HG03196 (cell line): ENCODE measurements at regions not wholly inside any gene's neighbourhood (a gene's known extent, or its start where the extent isn't known, plus 50 kb on each side); places are given as distances from the start of the nearest gene placed in this dataset.

Experiments
- ATAC-seq: cut with Tn5 transposase; IDR thresholded peaks from one replicate; pipeline ENCODE4 v1.9.1; 2021; ENCODE audit not compliant: unreplicated experiment

DNA sequence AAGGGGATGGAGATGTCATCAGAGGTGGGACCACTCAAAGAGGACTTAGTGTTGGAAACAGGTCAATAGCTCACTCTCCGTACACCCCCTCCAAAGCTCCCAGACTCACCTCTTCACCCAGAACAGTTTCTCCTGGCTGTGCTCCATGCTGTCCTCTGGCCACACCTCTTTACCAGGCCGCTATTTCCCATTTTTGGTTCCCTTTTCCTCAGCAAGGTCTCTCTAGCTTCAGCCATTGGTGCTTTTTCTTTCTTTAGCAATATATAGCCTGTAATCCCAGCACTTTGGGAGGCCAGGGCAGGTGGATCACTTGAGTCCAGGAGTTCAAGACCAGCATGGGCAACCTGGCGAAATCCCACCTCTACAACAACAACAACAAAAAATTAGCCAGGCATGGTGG is 123.6 kb upstream of the SMAD3 start:
- ATAC-seq, result no peak

DNA sequence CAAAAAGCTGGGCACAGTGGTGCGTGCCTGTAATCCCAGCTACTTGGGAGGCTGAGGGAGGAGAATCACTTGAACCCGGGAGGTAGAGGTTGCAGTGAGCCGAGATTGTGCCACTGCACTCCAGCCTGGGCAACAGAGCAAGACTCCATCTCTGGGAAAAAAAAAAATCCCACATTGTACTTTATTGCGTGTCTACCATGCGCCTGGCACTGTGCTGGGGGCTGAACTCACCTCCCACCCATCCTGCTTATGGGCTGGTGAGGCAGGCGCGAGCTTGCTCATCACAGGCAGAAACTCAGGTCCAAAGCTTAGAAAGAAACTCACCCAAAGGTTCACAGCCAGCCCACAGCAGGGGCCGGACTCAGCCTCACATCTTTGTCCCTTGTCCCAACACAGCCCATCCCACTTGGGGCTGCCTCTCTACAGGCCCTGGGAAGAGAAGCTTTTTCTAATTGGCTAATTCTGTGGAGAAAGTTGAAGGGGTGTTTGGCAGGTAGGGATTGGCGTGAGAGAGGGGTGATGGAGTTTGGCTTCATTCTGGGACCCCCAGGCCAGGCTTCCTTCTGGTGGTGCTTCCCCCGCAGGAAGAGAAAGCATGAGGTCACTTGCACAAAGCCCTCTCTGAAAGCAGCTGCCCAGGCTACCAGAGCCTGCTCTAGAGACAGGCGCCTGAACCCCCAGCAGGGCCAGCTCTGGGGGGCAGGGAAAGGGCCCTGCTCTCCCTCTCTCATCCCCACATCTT is 122.6 kb upstream of the SMAD3 start:
- no peak for ATAC-seq

DNA sequence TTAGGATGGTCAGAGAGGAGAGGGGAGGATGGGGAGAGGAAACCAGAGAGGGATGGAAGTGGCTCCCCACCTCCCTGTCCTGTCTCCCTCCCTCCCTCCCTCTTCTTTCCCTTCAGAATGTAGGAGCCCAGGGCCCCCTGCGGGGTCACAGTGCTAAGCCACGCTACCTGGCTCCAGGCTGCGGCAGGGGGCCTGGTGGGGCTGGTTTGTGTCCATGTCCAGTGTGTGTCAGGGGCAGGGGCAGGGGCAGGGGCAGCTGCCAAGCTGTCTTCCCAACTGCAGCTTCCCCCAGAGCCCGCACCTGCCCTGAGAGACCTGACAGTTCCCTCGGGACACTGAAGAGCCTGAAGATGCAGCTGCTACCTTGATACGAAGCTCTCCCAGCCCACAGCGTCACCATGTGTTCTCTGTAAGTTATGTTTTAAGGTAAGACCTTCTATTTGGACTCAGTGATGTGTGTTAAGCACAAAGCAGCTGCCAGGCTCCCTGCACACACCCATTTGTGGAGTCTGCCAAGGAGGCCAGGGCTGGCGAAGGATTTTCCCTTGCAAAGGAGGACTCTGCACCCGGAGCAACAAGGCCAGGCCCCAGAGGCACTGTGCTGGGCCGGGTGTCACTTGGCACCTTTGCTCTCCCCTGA is 121.8 kb upstream of the SMAD3 start:
- ATAC-seq, result no peak

DNA sequence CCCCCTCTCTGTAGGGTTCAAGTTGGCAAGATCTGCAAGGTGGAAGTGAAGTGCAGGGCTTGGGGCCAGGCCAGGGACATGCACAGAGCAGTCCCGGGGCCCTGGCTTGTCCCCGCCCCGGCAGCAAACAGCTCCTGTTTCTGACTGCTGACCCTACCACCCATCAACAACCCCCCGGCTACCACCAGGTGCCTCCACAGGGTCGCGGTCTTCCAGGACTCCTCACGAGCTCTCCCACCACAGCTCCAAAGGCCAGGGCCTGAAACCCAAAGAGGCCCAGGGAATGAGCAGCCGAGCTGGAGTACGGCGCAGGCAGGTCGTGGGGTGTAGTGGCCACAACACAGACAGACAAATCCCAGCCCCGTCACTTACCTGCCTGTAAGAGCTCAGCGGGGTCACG is 121.3 kb upstream of the SMAD3 start:
- no peak for ATAC-seq

DNA sequence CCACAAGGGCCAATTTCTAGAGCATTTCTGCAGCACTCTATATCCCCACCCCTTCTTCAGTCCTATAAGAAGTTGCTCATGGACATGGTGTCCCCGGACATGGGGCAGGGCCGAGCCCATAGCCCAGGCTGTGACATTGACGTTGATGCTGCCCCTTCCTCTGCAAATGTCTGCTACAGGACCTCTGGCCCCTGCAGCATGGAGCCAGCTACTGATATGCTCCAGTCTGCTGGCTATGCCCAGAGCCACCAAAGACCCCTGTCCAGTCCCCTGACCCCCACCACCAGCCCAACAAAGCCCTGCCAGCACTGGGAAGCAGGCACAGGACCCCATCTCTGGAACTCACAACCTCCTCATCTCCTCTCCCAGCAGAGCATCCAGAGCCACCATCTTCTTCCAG is 120.1 kb upstream of the SMAD3 start:
- ATAC-seq, result no peak

DNA sequence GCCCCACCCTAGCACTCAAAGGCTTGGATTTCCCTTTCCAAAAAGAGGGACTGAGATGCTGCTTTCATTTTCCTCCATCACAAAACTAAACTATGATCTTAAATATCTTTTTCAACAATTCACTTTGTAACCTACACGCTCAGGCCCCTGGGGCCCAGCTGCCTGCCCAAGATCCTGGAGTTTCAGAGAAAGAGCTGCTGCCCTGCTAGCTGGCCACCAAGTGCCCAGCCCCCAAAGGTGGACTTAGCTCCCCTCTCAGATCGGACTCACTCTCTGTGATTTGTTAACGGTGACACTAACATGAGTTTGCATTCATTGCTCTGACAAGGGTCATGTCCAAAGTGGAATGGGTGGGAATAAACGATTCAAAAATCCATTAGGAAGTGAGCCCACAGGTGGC is 119.6 kb upstream of the SMAD3 start:
- no peak for ATAC-seq

DNA sequence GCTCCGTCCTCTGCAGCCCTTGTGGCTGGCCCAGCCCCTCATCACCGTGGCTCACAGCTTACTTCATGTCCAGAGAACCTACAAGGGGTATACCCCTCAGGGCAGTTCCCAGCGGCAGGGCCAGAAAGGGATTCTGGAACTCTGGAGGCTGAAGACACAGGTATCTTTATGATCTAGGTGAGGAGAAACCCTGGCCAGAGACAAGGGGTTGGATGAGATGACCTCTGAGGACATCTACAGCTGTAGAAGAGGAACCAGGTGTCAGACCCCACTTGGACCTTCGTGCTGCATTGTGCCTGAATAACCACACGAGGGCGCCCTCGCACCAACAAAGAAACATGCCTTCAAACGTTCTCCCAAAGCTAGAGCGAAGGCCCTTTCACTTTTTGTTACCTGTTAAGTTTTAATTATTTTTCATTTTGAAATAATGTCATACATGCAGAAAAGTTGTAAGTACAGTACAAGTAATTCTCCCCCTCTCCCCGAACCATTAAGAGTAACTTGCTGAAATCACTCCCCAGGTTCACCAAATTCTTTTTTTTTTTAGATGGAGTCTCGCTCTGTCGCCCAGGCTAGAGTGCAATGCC is 118.7 kb upstream of the SMAD3 start:
- no peak for ATAC-seq

DNA sequence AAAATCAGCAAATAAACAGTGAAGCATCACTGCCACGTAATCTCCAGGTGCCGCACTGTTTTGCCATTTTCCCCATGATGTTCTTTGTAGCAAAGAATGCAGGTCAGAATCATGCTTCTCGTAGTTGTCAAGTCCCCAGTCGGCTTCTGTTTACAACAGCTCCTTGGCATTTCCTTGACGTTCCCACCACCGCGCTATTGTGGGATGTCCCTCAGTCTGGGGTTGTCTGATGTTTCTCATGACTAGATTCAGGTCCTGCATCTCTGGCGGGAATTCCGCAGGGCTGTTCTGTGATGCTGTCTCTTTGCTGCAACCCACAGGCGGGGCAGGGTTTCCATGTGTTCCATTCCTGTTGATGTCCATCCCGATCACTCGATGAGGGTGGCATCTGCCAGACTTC is 117.9 kb upstream of the SMAD3 start:
- no peak for ATAC-seq

DNA sequence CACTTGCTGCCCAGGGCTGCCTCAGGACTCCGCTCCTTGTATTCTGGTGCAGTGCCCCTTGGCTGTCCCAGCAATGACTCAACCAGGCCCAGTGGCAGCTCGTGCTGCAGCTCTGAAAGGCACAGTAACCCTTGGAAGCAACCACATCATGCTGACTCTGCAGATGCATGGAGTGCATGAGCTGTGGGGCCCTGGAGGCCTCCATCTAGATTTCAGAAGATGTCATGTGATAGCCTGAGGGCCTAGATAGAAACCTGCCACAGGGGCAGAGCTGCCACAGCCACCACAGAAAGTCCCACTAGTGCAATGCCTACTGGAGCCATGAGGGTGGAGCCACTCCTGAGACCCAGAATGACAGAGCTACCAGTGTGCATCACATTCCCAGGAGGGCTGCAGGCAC is 117.1 kb upstream of the SMAD3 start:
- no peak for ATAC-seq

DNA sequence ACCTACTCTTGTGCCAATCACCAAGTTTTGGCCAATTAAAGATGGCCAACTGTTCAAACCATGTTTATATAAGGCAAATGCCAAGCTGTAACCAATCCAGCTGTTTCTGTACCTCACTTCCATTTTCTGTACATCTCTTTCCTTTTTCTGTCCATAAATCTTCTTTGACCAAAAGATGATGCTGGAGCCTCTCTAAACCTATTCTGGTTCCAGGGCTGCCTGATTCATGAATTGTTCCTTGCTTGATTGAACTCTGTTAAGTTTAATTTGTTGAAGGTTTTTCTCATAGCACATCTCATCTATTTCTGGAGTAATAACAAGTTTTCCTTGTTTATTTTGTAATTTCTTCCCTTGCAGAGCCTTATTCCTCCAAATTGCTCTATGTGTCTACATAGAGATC is 115.3 kb upstream of the SMAD3 start:
- ATAC-seq, result no peak

DNA sequence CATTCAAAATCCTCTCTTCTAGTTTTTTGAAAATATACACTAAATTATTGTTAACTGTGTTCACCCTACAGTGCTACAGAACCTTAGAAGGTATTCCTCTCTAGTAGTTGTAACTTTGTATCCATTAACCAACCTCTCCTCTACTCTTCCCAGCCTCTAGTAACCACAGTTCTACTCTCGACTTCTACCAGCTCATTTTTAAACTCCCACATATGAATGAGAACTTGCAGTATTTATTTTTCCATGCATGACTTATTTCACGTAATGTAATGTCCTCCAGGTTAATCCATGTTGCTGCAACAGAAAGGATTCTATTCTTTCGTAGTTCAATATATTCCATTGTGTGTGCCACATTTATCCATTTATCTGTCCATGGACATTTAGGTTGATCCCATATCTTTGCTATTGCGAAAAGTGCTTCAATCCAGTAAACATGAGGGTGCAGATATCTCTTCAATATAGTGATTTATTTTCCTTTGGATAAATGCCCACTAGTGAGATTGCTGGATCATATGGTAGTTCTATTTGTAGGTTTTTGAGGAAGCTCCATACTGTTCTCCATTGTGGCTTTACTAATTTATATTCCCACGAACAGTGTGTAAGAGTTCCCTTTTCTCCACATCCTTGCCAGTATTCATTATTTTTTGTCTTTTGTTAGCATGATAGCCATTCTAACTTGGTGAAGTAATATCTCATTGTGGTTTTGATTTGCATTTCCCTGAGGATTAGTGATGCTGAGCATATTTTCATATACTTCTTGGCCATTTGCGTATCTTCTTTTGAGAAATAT is 113.7 kb upstream of the SMAD3 start:
- no peak for ATAC-seq

DNA sequence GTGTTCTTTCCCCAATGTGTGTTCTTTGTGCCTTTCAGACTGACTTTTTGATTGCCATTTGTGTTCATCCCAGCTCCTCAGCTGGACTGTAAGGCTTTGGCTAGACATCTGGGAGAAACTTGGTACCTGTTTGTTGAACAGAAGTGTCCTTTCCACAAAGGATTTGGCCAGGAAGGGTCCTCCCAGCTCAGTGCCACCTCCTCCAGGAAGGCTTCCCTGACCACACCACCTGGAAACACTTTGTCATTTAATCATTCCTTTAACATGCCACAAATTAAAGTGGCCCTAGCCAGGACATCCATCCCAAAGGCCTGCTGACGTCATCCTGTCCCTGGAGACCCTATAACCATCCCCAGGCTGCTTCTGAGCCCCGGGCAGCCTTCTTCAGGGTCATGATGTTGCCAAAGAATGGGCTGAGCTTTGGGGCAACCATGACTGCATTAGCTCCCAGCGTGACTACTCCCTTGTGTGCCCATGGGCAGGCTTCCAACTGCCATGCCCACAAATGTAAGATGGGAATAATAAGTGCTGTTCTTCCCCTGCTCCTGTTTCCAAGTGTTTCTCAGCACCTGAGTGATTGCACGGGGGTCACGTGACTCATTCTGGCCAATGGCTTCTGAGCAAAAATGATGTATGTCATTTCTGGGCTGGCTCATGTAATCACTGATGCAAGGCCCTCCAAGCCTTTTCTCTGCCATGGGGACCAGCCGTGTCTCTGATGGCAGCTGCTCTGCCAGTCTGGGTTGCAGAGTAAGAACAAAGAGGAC is 112.5 kb upstream of the SMAD3 start:
- ATAC-seq, result no peak

DNA sequence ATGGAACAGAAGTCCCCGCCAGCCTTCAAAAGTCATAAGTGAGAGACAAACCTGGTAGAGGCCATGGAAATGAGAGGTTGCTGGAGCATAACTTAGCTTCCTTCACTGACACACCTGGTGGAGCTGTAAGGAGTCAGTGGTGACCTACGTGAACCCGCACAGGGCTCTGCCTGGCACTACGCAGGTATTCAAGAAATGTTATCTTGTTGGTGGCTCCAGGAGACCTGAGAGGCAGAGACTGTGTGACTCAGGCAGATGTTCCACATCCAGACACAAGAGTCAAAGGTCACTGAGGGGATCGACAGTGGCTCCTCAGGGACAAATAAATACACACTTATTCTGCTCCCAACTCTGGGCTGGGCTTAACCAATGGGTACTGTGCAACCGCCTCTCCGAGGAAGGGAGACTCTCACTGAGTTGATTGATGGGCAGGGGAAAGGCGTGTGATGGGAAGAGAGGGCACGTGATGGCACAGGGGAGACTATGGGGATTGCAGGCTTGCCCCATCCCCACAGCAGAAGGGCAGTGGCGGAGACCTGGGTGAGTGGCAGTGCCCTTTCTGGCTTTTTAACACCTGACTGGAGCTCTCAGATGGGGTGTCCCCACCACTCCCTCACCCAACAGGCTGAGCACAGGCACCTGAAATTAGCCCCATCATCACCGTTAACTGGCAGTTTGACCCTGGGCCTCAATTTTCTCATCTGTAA is 111.7 kb upstream of the SMAD3 start:
- no peak for ATAC-seq

DNA sequence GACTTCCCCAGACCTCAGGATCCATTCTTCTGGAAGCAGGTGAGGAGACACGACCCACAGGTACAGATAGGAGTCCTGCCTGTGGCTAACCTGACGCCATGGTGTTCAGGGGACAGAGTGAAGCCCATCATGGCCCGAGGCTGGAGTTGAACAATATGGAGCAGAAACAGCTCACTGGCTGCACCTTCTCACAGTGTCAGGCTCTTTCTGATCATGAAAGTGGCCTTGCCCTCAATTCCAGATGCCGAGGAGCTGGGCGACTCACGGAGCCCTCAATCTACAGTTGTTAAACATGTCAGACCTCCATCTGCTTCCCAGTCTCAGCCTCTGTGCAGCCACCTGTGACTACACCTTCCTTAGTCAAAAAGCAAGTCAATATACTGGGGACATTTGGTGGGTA is 110.8 kb upstream of the SMAD3 start:
- no peak for ATAC-seq

DNA sequence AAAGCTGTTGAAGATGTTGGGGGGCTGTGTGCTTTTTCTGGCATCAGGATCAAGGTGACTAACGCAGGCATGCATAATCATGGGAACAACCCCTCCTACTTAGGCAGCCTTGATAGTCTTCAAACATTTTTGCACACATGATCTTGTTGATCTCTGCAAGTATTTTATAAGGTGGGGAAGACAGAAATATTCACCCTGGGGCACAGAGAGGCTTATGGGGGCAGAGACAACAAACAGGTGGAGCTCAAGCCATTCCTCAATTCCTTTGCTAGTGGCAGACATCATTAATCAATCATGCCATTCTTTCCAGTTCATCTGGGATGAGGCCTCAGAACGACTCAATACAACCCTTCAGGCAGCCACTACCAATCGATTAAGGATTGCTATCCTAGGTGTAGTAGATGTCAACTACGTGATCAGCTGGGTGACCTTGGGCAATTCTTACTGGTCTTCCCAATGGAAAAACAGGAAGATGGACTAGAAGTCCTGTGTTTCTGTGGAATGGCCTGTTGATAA is 110.3 kb upstream of the SMAD3 start:
- ATAC-seq, result no peak

DNA sequence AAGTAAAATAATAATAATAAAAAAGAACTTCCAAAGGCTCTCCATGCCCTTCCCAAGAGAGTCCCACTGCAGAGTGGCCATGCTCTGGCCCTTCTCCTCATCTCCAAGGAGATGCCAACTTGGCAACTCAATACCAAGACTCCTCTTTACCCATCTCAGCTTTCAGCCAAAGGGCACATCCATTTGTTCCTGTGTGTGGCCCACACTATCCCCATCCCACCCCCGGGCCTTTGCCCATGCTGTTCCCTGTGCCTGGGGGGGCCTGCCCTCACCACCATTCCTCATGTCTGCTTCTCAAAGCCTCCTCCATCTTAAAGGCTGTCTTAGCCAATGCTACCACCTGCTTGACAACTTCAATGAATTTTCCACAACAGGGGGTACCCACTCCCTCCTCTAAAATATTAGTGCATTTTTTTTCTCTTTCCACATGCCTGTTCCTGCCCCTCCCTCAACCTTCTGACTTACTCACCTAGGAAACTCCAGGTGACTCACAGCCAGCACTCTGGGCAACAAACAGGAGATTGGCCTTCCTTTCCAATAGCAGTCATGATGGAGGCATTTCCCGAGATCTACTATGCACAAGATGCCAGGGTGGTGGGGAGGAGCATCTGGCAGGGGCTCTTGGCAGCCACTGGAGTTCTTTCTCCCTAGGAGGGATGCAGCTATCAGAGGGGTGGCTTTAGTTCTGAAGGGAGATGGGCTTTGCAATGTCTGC is 109.4 kb upstream of the SMAD3 start:
- ATAC-seq, result no peak

DNA sequence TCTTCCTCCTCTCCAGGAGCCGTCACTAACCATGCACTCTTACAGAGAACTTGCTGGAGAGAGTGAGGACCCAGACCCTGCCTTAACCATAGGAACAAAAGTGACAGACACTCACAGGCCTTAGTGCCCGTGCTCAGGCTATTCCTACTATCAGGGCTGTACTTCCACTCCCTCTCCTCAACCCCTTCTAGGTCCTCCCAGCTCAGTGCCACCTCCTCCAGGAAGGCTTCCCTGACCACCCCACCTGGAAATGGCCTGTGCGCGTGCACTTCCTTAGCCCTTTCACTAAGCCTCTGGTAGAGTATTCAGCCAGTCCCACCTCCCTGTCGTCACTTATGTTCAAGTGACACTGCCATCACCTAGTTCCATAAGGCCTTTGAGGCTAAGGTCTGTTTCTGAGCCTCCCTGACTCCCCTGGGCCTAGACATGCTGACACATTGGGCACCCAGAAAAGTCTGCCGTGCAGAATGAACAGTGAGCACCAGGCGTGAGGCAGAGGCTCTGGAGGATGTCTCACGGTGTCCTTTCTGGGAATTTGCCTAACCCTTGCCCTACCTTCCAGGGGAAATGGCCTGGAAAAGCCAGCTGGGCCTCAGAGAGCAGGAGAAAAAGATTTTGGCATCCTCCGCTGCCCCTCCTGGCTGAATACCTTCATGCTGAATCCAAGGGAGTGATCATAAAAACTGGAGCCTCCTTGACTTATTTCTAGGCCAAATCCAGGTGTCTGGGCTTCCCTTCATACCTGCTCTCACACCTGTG is 108.6 kb upstream of the SMAD3 start:
- ATAC-seq, result no peak

DNA sequence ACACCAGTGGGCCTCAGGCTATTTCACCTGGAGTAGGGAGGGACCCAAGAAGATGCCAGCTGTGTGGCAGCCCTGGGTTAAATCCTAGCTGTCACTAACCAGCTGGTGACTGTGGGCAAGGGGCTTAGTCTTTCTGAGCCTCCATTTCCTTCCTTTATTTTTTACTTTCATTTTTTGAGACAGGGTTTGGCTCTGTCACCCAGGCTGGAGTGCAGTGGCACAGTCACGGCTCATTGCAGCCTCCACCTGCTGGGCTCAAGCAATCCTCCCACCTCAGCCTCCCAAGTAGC is 108.0 kb upstream of the SMAD3 start:
- ATAC-seq, result no peak

DNA sequence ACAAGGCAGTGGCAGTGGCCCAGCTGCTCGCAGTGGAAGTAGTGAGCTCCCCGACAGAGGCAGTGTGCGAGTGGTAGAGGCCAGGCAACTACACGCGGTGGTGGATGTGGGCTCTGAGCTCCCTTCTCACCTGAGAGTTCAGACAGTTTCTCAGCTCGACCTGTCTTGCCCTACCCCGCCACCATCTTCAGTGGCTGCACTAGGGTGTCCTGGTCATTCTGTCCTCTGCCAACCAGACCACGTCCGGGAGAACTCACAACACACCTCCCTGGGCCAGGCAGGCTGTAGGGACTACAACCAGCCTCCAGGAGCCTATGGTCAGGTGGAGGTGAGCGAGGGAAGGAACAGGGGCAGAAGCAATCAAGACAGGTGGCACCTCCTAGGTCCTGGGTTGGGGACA is 106.3 kb upstream of the SMAD3 start:
- no peak for ATAC-seq
